ENCODE measurements at regions not wholly inside any gene's neighbourhood (a gene's known extent, or its start where the extent isn't known, plus 50 kb on each side); places are given as distances from the start of the nearest gene placed in this dataset.

GRCh38 chr12:66919466-66919865 lies 240.6 kb upstream of the GRIP1 start (continued):
- peak; percentile 53 for TF ChIP-seq ZNF335 (tag by site-specific recombination; conservative IDR thresholded peaks at IDR 0.05)
- TF ChIP-seq, protein P1, sequence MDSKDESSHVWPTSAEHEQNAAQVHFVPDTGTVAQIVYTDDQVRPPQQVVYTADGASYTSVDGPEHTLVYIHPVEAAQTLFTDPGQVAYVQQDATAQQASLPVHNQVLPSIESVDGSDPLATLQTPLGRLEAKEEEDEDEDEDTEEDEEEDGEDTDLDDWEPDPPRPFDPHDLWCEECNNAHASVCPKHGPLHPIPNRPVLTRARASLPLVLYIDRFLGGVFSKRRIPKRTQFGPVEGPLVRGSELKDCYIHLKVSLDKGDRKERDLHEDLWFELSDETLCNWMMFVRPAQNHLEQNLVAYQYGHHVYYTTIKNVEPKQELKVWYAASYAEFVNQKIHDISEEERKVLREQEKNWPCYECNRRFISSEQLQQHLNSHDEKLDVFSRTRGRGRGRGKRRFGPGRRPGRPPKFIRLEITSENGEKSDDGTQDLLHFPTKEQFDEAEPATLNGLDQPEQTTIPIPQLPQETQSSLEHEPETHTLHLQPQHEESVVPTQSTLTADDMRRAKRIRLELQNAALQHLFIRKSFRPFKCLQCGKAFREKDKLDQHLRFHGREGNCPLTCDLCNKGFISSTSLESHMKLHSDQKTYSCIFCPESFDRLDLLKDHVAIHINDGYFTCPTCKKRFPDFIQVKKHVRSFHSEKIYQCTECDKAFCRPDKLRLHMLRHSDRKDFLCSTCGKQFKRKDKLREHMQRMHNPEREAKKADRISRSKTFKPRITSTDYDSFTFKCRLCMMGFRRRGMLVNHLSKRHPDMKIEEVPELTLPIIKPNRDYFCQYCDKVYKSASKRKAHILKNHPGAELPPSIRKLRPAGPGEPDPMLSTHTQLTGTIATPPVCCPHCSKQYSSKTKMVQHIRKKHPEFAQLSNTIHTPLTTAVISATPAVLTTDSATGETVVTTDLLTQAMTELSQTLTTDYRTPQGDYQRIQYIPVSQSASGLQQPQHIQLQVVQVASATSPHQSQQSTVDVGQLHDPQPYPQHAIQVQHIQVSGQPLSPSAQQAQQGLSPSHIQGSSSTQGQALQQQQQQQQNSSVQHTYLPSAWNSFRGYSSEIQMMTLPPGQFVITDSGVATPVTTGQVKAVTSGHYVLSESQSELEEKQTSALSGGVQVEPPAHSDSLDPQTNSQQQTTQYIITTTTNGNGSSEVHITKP (tag by site-specific recombination; IDR thresholded peaks at IDR 0.05): peak; percentile 45; the same call in 1 of the 2 replicates
- TF ChIP-seq ZNF792 (tag by site-specific recombination; IDR thresholded peaks at IDR 0.05): no peak
- no peak for TF ChIP-seq KLF1 (tag by site-specific recombination; IDR thresholded peaks at IDR 0.05)
- TF ChIP-seq, protein P2, sequence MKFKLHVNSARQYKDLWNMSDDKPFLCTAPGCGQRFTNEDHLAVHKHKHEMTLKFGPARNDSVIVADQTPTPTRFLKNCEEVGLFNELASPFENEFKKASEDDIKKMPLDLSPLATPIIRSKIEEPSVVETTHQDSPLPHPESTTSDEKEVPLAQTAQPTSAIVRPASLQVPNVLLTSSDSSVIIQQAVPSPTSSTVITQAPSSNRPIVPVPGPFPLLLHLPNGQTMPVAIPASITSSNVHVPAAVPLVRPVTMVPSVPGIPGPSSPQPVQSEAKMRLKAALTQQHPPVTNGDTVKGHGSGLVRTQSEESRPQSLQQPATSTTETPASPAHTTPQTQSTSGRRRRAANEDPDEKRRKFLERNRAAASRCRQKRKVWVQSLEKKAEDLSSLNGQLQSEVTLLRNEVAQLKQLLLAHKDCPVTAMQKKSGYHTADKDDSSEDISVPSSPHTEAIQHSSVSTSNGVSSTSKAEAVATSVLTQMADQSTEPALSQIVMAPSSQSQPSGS (tag by site-specific recombination; IDR thresholded peaks at IDR 0.05; ENCODE audit: low read depth): peak; percentile 74; the same call in 1 of the 2 replicates
- TF ChIP-seq ZNF548 (tag by site-specific recombination; IDR thresholded peaks at IDR 0.05): no peak
- TF ChIP-seq PRDM6 (tag by site-specific recombination; IDR thresholded peaks at IDR 0.05): peak; percentile 54; the same call in 1 of the 2 replicates
- TF ChIP-seq, protein P3, sequence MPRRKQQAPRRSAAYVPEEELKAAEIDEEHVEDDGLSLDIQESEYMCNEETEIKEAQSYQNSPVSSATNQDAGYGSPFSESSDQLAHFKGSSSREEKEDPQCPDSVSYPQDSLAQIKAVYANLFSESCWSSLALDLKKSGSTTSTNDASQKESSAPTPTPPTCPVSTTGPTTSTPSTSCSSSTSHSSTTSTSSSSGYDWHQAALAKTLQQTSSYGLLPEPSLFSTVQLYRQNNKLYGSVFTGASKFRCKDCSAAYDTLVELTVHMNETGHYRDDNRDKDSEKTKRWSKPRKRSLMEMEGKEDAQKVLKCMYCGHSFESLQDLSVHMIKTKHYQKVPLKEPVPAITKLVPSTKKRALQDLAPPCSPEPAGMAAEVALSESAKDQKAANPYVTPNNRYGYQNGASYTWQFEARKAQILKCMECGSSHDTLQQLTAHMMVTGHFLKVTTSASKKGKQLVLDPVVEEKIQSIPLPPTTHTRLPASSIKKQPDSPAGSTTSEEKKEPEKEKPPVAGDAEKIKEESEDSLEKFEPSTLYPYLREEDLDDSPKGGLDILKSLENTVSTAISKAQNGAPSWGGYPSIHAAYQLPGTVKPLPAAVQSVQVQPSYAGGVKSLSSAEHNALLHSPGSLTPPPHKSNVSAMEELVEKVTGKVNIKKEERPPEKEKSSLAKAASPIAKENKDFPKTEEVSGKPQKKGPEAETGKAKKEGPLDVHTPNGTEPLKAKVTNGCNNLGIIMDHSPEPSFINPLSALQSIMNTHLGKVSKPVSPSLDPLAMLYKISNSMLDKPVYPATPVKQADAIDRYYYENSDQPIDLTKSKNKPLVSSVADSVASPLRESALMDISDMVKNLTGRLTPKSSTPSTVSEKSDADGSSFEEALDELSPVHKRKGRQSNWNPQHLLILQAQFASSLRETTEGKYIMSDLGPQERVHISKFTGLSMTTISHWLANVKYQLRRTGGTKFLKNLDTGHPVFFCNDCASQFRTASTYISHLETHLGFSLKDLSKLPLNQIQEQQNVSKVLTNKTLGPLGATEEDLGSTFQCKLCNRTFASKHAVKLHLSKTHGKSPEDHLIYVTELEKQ (tag by site-specific recombination; IDR thresholded peaks at IDR 0.05; ENCODE audit: borderline replicate concordance): no peak
- TF ChIP-seq ZNF658 (tag by site-specific recombination; IDR thresholded peaks at IDR 0.05): no peak
- TF ChIP-seq, protein P4, sequence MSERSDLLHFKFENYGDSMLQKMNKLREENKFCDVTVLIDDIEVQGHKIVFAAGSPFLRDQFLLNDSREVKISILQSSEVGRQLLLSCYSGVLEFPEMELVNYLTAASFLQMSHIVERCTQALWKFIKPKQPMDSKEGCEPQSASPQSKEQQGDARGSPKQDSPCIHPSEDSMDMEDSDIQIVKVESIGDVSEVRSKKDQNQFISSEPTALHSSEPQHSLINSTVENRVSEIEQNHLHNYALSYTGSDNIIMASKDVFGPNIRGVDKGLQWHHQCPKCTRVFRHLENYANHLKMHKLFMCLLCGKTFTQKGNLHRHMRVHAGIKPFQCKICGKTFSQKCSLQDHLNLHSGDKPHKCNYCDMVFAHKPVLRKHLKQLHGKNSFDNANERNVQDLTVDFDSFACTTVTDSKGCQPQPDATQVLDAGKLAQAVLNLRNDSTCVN (tag by site-specific recombination; optimal IDR thresholded peaks at IDR 0.05): no peak
- TF ChIP-seq ZNF184 (tag by site-specific recombination; IDR thresholded peaks at IDR 0.05): no peak
- no peak for TF ChIP-seq ZNF350 (tag by site-specific recombination; IDR thresholded peaks at IDR 0.05)
- no peak for TF ChIP-seq ZEB2 (tag by site-specific recombination; IDR thresholded peaks at IDR 0.05)
- no peak for TF ChIP-seq ZNF202 (tag by site-specific recombination; IDR thresholded peaks at IDR 0.05; ENCODE audit: borderline replicate concordance)
- TF ChIP-seq, protein P5, sequence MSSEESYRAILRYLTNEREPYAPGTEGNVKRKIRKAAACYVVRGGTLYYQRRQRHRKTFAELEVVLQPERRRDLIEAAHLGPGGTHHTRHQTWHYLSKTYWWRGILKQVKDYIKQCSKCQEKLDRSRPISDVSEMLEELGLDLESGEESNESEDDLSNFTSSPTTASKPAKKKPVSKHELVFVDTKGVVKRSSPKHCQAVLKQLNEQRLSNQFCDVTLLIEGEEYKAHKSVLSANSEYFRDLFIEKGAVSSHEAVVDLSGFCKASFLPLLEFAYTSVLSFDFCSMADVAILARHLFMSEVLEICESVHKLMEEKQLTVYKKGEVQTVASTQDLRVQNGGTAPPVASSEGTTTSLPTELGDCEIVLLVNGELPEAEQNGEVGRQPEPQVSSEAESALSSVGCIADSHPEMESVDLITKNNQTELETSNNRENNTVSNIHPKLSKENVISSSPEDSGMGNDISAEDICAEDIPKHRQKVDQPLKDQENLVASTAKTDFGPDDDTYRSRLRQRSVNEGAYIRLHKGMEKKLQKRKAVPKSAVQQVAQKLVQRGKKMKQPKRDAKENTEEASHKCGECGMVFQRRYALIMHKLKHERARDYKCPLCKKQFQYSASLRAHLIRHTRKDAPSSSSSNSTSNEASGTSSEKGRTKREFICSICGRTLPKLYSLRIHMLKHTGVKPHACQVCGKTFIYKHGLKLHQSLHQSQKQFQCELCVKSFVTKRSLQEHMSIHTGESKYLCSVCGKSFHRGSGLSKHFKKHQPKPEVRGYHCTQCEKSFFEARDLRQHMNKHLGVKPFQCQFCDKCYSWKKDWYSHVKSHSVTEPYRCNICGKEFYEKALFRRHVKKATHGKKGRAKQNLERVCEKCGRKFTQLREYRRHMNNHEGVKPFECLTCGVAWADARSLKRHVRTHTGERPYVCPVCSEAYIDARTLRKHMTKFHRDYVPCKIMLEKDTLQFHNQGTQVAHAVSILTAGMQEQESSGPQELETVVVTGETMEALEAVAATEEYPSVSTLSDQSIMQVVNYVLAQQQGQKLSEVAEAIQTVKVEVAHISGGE (tag by site-specific recombination; conservative IDR thresholded peaks at IDR 0.05; ENCODE audit: low read depth): no peak
- TF ChIP-seq, protein P6, sequence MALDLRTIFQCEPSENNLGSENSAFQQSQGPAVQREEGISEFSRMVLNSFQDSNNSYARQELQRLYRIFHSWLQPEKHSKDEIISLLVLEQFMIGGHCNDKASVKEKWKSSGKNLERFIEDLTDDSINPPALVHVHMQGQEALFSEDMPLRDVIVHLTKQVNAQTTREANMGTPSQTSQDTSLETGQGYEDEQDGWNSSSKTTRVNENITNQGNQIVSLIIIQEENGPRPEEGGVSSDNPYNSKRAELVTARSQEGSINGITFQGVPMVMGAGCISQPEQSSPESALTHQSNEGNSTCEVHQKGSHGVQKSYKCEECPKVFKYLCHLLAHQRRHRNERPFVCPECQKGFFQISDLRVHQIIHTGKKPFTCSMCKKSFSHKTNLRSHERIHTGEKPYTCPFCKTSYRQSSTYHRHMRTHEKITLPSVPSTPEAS (tag by site-specific recombination; IDR thresholded peaks at IDR 0.05): no peak
- no peak for TF ChIP-seq GLIS2 (tag by site-specific recombination; IDR thresholded peaks at IDR 0.05)
- no peak for TF ChIP-seq ZNF16 (tag by site-specific recombination; IDR thresholded peaks at IDR 0.05; ENCODE audit: low read depth)
- no peak for TF ChIP-seq ZNF138 (tag by site-specific recombination; IDR thresholded peaks at IDR 0.05; ENCODE audit: borderline replicate concordance)
- TF ChIP-seq ZNF248 (tag by site-specific recombination; IDR thresholded peaks at IDR 0.05): no peak
- TF ChIP-seq MZF1 (tag by site-specific recombination; IDR thresholded peaks at IDR 0.05; ENCODE audit: borderline replicate concordance): no peak
- peak; percentile 53; the same call in 1 of the 2 replicates for TF ChIP-seq ZNF660 (tag by site-specific recombination; IDR thresholded peaks at IDR 0.05)
